B cell (primary cell): ENCODE measurements at regions not wholly inside any gene's neighbourhood (a gene's known extent, or its start where the extent isn't known, plus 50 kb on each side); places are given as distances from the start of the nearest gene placed in this dataset.

ENCODE experiments used
- ATAC-seq: fragments of 200-7000 bp; cut with Tn5 transposase; one replicate; pipeline ENCODE4 v1.10.0; 2021; ENCODE audit warnings: low read depth, mild to moderate bottlenecking, moderate number of reproducible peaks, moderate library complexity
- CTCF ChIA-PET: fragments of 350-600 bp; sonication (Branson Sonifier 250); formaldehyde crosslinking; loops from one replicate; lab custom pipeline; 2021; ENCODE audit warnings: antibody characterized with exemption, inconsistent platforms; lab: Charles Lee
- POLR2A ChIA-PET: fragments of 350-600 bp; sonication (Branson Sonifier 250); formaldehyde crosslinking; loops from one replicate; lab custom pipeline; 2021; ENCODE audit warnings: antibody characterized with exemption; lab: Charles Lee
- DNase-seq: peaks from one replicate; pipeline ENCODE4 v3.0.0; 2013
- H2AFZ ChIP-seq: 2 replicates; pipeline ENCODE4 v1.6.1; 2012; ENCODE audit warnings: mild to moderate bottlenecking, low read depth, low read length; ENCODE audit not compliant: insufficient read depth, poor library complexity, severe bottlenecking
- H3K27ac ChIP-seq, 2 donors: 1 replicate in 1 of 2; 2 replicates in 1 of 2; pipeline ENCODE4 v1.5.1; 2012 to 2013; ENCODE audit warnings: low read length in 2 of 2, mild to moderate bottlenecking in 2 of 2, moderate library complexity in 1 of 2
- H3K27me3 ChIP-seq, 4 experiments: fragments of 200-600 bp in 1 of 4; sonication (generic) in 1 of 4; replicated peaks in 1 of 4; 1 replicate in 2 of 4; 2 replicates in 2 of 4; pipeline versions ENCODE4 v1.6.1 to v1.7.0; 2013 to 2016; ENCODE audit warnings: low read length in 3 of 4, mild to moderate bottlenecking in 2 of 4, mixed read lengths in 1 of 4, moderate library complexity in 1 of 4; ENCODE audit not compliant: insufficient read depth in 4 of 4, control insufficient read depth in 3 of 4; ENCODE audit errors: control extremely low read depth in 1 of 4
- H3K36me3 ChIP-seq, 2 experiments: replicated peaks in 1 of 2; 1 replicate in 1 of 2; 2 replicates in 1 of 2; pipeline versions ENCODE4 v1.6.1 to v1.7.1; 2013; ENCODE audit warnings: low read length in 1 of 2; ENCODE audit not compliant: insufficient read depth in 2 of 2, control insufficient read depth in 1 of 2; ENCODE audit errors: control extremely low read depth in 1 of 2, extremely low read depth in 1 of 2
- H3K4me1 ChIP-seq, 2 donors: fragments of 200-600 bp in 1 of 2; sonication (generic) in 1 of 2; 1 replicate in 1 of 2; 2 replicates in 1 of 2; pipeline versions ENCODE4 v1.5.1 to v1.6.1; 2013 to 2017; ENCODE audit warnings: low read length in 2 of 2; ENCODE audit not compliant: control insufficient read depth in 2 of 2, insufficient read depth in 2 of 2
- H3K4me2 ChIP-seq: replicated peaks from 2 replicates; pipeline ENCODE3; 2012; ENCODE audit warnings: mild to moderate bottlenecking, low read depth, low read length; ENCODE audit not compliant: poor library complexity, severe bottlenecking
- H3K4me3 ChIP-seq, 5 experiments: fragments of 200-600 bp in 1 of 5; sonication (generic) in 1 of 5; 1 replicate in 3 of 5; 2 replicates in 2 of 5; pipeline versions ENCODE4 v1.5.1 to v1.7.0; 2011 to 2016; ENCODE audit warnings: low read length in 4 of 5, mild to moderate bottlenecking in 4 of 5, low read depth in 2 of 5, control low read depth in 1 of 5, moderate library complexity in 1 of 5; ENCODE audit not compliant: insufficient read depth in 1 of 5; ENCODE audit errors: control extremely low read depth in 1 of 5, extremely low read depth in 1 of 5
- H3K79me2 ChIP-seq: fragments of 200-600 bp; sonication (generic); one replicate; pipeline ENCODE4 v1.6.0; 2016; ENCODE audit warnings: low read length; ENCODE audit not compliant: control insufficient read depth, insufficient read depth
- H3K9ac ChIP-seq: fragments of 200-600 bp; sonication (generic); 2 replicates; pipeline ENCODE4 v1.6.1; 2017; ENCODE audit warnings: mild to moderate bottlenecking, low read length, moderate library complexity
- H3K9me3 ChIP-seq, 3 donors: one replicate each; pipeline versions ENCODE4 v1.6.1 to v1.7.1; 2013; ENCODE audit warnings: low read length in 2 of 3; ENCODE audit not compliant: control insufficient read depth in 2 of 3, insufficient read depth in 1 of 3; ENCODE audit errors: control extremely low read depth in 1 of 3
- H4K20me1 ChIP-seq: 2 replicates; pipeline ENCODE4 v1.6.0; 2012; ENCODE audit warnings: mild to moderate bottlenecking, low read length; ENCODE audit not compliant: insufficient read depth, control insufficient read depth, poor library complexity, severe bottlenecking
- H3K27ac Mint-ChIP-seq: one replicate; pipeline ENCODE4 v1.8.0; 2021; ENCODE audit warnings: mixed read lengths
- H3K27me3 Mint-ChIP-seq: one replicate; pipeline ENCODE4 v1.8.0; 2021; ENCODE audit warnings: mixed read lengths
- H3K4me1 Mint-ChIP-seq: one replicate; pipeline ENCODE4 v1.8.0; 2021; ENCODE audit warnings: mixed read lengths
- H3K4me3 Mint-ChIP-seq: one replicate; pipeline ENCODE4 v1.8.0; 2021; ENCODE audit warnings: mixed read lengths
- H3K9me3 Mint-ChIP-seq: one replicate; pipeline ENCODE4 v1.8.0; 2022; ENCODE audit warnings: mixed read lengths; ENCODE audit not compliant: insufficient read depth
- EZH2 ChIP-seq: IDR thresholded peaks from 2 replicates; pipeline ENCODE4 v1.6.1; 2012; ENCODE audit warnings: borderline replicate concordance, low read depth, mild to moderate bottlenecking, moderate library complexity, low read length; ENCODE audit not compliant: insufficient read depth, poor library complexity, severe bottlenecking
- WGBS: methylation state at CpG from one replicate; pipeline ENCODE4 v1.1.5; 2013; ENCODE audit warnings: missing lambda C conversion rate; ENCODE audit not compliant: insufficient coverage; 5-methylcytosine and 5-hydroxymethylcytosine counted together
- intact Hi-C: fragments of 100-400 bp; cut with micrococcal nuclease; formaldehyde crosslinking; loops from one replicate; pipeline ENCODE4 v1.10.0; 2022
- TF ChIP-seq, protein P1 (sequence below): fragments of 200-600 bp; IDR thresholded peaks from one replicate; pipeline ENCODE4 v1.8.0; 2022; ENCODE audit warnings: antibody characterized with exemption, mild to moderate bottlenecking

DNA sequence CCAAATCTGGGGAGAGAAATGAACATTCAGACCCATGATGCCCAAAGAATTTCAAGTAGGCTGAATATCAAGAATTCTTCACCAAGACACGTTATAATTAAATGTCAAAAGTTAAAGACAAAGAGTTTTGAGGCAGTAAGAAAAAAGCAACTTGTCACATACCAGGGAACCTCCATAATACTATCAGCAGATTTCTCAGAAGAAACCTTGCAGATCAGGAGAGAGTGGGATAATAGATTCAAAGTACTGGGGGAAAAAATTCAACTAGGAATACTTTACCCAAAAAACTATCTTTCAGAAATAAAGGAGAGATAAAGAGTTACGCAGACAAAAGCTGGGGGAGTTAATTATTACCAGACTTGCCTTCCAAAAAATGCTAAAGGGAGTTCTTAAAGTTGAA, 516.0 kb downstream of the CETN3 start:
- Histone ChIP-seq H3K27me3 (peaks cover 0 to 3% (median 0%) of the 10 kb centered on the region in 4 experiments), H3K4me3 (no peak overlapping the region), H3K9me3 (peaks cover 8 to 40% (median 12%) of the 10 kb centered on the region in 3 donors), H3K27ac (no peak overlapping the region), H3K4me2 (no peak overlapping the region), H3K79me2 (no peaks in the 10 kb centered on the region), H3K9ac (no peak overlapping the region), H3K4me1 (no peaks in the 10 kb centered on the region), H4K20me1 (no peaks in the 10 kb centered on the region), H2AFZ (no peak overlapping the region), H3K36me3 (no peaks in the 10 kb centered on the region)
- Mint-ChIP-seq H3K9me3 (peaks cover 21% of the 10 kb centered on the region), H3K27ac (no peak overlapping the region), H3K4me1 (no peaks in the 10 kb centered on the region), H3K4me3 (no peak overlapping the region), H3K27me3 (peaks cover 3% of the 10 kb centered on the region)
- TF ChIP-seq, protein P1, sequence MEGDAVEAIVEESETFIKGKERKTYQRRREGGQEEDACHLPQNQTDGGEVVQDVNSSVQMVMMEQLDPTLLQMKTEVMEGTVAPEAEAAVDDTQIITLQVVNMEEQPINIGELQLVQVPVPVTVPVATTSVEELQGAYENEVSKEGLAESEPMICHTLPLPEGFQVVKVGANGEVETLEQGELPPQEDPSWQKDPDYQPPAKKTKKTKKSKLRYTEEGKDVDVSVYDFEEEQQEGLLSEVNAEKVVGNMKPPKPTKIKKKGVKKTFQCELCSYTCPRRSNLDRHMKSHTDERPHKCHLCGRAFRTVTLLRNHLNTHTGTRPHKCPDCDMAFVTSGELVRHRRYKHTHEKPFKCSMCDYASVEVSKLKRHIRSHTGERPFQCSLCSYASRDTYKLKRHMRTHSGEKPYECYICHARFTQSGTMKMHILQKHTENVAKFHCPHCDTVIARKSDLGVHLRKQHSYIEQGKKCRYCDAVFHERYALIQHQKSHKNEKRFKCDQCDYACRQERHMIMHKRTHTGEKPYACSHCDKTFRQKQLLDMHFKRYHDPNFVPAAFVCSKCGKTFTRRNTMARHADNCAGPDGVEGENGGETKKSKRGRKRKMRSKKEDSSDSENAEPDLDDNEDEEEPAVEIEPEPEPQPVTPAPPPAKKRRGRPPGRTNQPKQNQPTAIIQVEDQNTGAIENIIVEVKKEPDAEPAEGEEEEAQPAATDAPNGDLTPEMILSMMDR: no peak
- no peak for TF ChIP-seq EZH2
- ChIA-PET POLR2A (interaction anchor here (0.7 kb wide), 1 partner anchor 1159 kb away, joined by 3 read pairs; no protein-coding TSS in a partner anchor), CTCF (no interaction called here)
- ATAC-seq (no peak), DNase-seq (no peak)
- intact Hi-C loops: no loop called here
- WGBS: no CpG with 5 or more reads among the region's 2 CpGs

DNA sequence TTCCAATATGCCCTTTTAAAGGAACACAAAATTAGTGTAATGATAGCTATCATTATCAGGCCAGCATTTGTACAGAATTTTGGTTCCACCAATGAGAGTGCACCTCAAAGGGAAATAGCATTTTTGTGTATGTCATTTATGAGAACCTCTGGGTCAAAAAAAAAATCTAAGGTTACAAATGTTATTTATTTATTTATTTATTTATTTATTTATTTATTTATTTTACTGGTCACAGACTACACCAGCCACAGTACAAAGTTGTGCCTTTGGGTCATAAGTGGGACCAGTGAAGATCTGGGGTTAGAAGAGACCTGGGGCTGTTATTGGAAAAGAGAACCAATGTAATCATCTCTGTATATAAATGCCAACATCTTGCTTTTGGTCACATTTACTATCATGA, 523.9 kb downstream of the CETN3 start:
- no peak overlapping the region for H2AFZ ChIP-seq
- peaks cover 9% of the 10 kb centered on the region for H3K4me1 Mint-ChIP-seq
- peaks cover 4 to 7% of the 10 kb centered on the region in 2 donors for H3K4me1 ChIP-seq
- H3K4me3 ChIP-seq: no peak overlapping the region
- H4K20me1 ChIP-seq: no peaks in the 10 kb centered on the region
- no peak for TF ChIP-seq EZH2
- TF ChIP-seq, protein P1: no peak
- H3K27me3 Mint-ChIP-seq: no peaks in the 10 kb centered on the region
- ChIA-PET CTCF (interaction anchor here (1.4 kb wide), 1 partner anchor 17 kb away, joined by 4 read pairs; no protein-coding TSS in a partner anchor), POLR2A (no interaction called here)
- DNase-seq (no peak), ATAC-seq (no peak)
- peaks cover 4% of the 10 kb centered on the region for H3K9me3 Mint-ChIP-seq
- no peaks in the 10 kb centered on the region for H3K36me3 ChIP-seq
- no peak overlapping the region for H3K4me3 Mint-ChIP-seq
- H3K27ac Mint-ChIP-seq: no peak overlapping the region
- H3K9me3 ChIP-seq: peaks cover 0 to 3% (median 0%) of the 10 kb centered on the region in 3 donors
- no peak overlapping the region for H3K9ac ChIP-seq
- H3K27ac ChIP-seq: no peak overlapping the region
- no peaks in the 10 kb centered on the region for H3K27me3 ChIP-seq
- H3K79me2 ChIP-seq: no peaks in the 10 kb centered on the region
- intact Hi-C loops: no loop called here
- no peak overlapping the region for H3K4me2 ChIP-seq
